ENCODE measurements at regions not wholly inside any gene's neighbourhood (a gene's known extent, or its start where the extent isn't known, plus 50 kb on each side); places are given as distances from the start of the nearest gene placed in this dataset.

- no peaks in the 10 kb centered on the region for H3K27me3 ChIP-seq (ENCODE audit: control insufficient read depth in 2 of 2, insufficient read depth in 2 of 2, low read length in 2 of 2)
- DNase-seq = no peak
- no peak overlapping the region for H2AFZ ChIP-seq (ENCODE audit: insufficient read depth, low read depth, low read length, poor library complexity, severe bottlenecking)
- no peaks in the 10 kb centered on the region for H3K79me2 ChIP-seq (ENCODE audit: insufficient read depth, low read length)
- no peaks in the 10 kb centered on the region for H3K36me3 Mint-ChIP-seq
- no peaks in the 10 kb centered on the region for H3K27me3 Mint-ChIP-seq (ENCODE audit: low read depth in 3 of 3)
- H3K9ac ChIP-seq (ENCODE audit: insufficient read depth, low read length, poor library complexity, severe bottlenecking) = no peak overlapping the region
- no peak overlapping the region for H3K4me3 ChIP-seq (replicated peaks in 1 of 3; ENCODE audit: low read depth in 2 of 3, low read length in 3 of 3)
- no peak for TF ChIP-seq CTCF (IDR thresholded peaks at IDR 0.05)
- H3K36me3 ChIP-seq (replicated peaks in 1 of 2; ENCODE audit: control insufficient read depth in 1 of 2, insufficient read depth in 2 of 2, low read length in 2 of 2) = no peaks in the 10 kb centered on the region
- 85% methylated on average over 2 of the region's 3 CpGs for WGBS (ENCODE audit: insufficient coverage)
- no peak overlapping the region for H3K4me2 ChIP-seq (replicated peaks; ENCODE audit: extremely low read depth, low read length, poor library complexity, severe bottlenecking)
- no peaks in the 10 kb centered on the region for H3K9me3 ChIP-seq (replicated peaks in 1 of 2; ENCODE audit: control insufficient read depth in 1 of 2, insufficient read depth in 1 of 2, low read length in 2 of 2)
- H3K4me3 Mint-ChIP-seq = no peak overlapping the region
- intact Hi-C loops (cut with micrococcal nuclease) = no loop called here
- H3K27ac ChIP-seq (ENCODE audit: low read depth in 1 of 2, low read length in 2 of 2) = no peak overlapping the region
- H3K27ac Mint-ChIP-seq = no peak overlapping the region
- H3K4me1 ChIP-seq (ENCODE audit: control insufficient read depth in 1 of 2, insufficient read depth in 2 of 2, low read length in 2 of 2) = no peaks in the 10 kb centered on the region
- no peaks in the 10 kb centered on the region for H3K4me1 Mint-ChIP-seq
- H4K20me1 ChIP-seq (ENCODE audit: insufficient read depth, low read length) = no peaks in the 10 kb centered on the region
- H3K9me3 Mint-ChIP-seq = peaks cover 0 to 2% (median 0%) of the 10 kb centered on the region in 7 donors
These were observed 252.5 kb downstream of the TBX18 start for GRCh38 chr6:84511929-84512328.

- intact Hi-C loops (cut with micrococcal nuclease) = no loop called here
- no peaks in the 10 kb centered on the region for H3K4me1 Mint-ChIP-seq
- H3K36me3 ChIP-seq (replicated peaks in 1 of 2; ENCODE audit: control insufficient read depth in 1 of 2, insufficient read depth in 2 of 2, low read length in 2 of 2) = no peaks in the 10 kb centered on the region
- H4K20me1 ChIP-seq (ENCODE audit: insufficient read depth, low read length) = no peaks in the 10 kb centered on the region
- H3K79me2 ChIP-seq (ENCODE audit: insufficient read depth, low read length) = no peaks in the 10 kb centered on the region
- peaks cover 0 to 10% (median 6%) of the 10 kb centered on the region in 7 donors for H3K9me3 Mint-ChIP-seq
- H3K27me3 Mint-ChIP-seq (ENCODE audit: low read depth in 3 of 3) = no peaks in the 10 kb centered on the region
- no peak overlapping the region for H3K27ac Mint-ChIP-seq
- no peak overlapping the region for H3K4me3 ChIP-seq (replicated peaks in 1 of 3; ENCODE audit: low read depth in 2 of 3, low read length in 3 of 3)
- H3K36me3 Mint-ChIP-seq = no peaks in the 10 kb centered on the region
- no peak overlapping the region for H2AFZ ChIP-seq (ENCODE audit: insufficient read depth, low read depth, low read length, poor library complexity, severe bottlenecking)
- no peaks in the 10 kb centered on the region for H3K4me1 ChIP-seq (ENCODE audit: control insufficient read depth in 1 of 2, insufficient read depth in 2 of 2, low read length in 2 of 2)
- H3K9me3 ChIP-seq (replicated peaks in 1 of 2; ENCODE audit: control insufficient read depth in 1 of 2, insufficient read depth in 1 of 2, low read length in 2 of 2) = no peaks in the 10 kb centered on the region
- no peak for TF ChIP-seq CTCF (IDR thresholded peaks at IDR 0.05)
- no peak overlapping the region for H3K27ac ChIP-seq (ENCODE audit: low read depth in 1 of 2, low read length in 2 of 2)
- no peak for DNase-seq
- no peak overlapping the region for H3K9ac ChIP-seq (ENCODE audit: insufficient read depth, low read length, poor library complexity, severe bottlenecking)
- no peaks in the 10 kb centered on the region for H3K27me3 ChIP-seq (ENCODE audit: control insufficient read depth in 2 of 2, insufficient read depth in 2 of 2, low read length in 2 of 2)
- no peak overlapping the region for H3K4me3 Mint-ChIP-seq
- H3K4me2 ChIP-seq (replicated peaks; ENCODE audit: extremely low read depth, low read length, poor library complexity, severe bottlenecking) = no peak overlapping the region
These were observed 255.4 kb downstream of the TBX18 start for GRCh38 chr6:84508981-84509380.
